ENCODE measurements at regions not wholly inside any gene's neighbourhood (a gene's known extent, or its start where the extent isn't known, plus 50 kb on each side); places are given as distances from the start of the nearest gene placed in this dataset.

- no peak for DNase-seq (ENCODE audit: low spot score)
Observed at GRCh38 chr19:28218728-28219127, 994.2 kb downstream of the UQCRFS1 start.

DNA sequence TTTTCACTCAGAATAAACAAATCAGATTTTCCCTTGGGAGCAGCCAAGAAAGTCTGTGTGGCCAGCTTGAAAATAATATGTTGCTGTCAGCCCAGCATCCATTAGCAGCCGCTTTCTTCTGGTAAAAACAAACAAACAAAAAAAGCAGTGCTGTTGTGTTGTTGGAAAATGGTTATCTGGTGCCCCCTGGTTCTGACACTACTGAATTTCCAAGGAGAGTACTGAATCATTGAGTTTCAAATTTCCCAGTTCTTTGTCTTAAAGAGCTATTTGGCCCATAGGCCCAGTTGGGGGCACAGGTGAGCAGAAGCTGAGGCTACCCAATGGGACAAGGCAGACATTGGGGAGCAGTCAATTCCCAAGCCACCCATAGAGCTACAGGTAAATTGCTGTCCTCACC, 995.9 kb downstream of the UQCRFS1 start:
- no peak for DNase-seq (ENCODE audit: low spot score)

- peak; percentile 31 for DNase-seq (ENCODE audit: low spot score)
Observed at GRCh38 chr19:28213470-28214082, 999.4 kb downstream of the UQCRFS1 start.

GRCh38 chr19:28210886-28211285, 1002.1 kb downstream of the UQCRFS1 start:
- no peak for DNase-seq (ENCODE audit: low spot score)

DNA sequence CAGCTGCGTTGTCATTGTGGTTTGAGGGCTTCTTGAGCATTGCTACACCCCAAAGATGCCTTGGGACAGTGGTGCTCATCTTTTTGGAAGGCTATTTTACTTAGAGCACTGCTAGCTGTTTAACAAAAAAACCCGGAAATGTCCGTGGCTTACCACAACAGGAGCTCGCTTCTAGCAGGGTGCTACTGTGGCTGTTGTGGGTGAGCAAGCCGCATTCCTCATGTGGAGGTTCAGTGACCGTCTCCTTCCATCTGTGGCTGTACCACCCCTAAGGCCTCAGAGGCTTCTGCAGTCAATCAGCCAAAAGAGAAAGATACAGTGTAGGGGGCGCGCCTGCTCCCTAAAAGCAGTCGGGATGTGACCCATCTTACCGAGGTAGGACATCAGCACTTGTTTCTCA, 1004.2 kb downstream of the UQCRFS1 start:
- DNase-seq (ENCODE audit: low spot score): peak; percentile 8

DNA sequence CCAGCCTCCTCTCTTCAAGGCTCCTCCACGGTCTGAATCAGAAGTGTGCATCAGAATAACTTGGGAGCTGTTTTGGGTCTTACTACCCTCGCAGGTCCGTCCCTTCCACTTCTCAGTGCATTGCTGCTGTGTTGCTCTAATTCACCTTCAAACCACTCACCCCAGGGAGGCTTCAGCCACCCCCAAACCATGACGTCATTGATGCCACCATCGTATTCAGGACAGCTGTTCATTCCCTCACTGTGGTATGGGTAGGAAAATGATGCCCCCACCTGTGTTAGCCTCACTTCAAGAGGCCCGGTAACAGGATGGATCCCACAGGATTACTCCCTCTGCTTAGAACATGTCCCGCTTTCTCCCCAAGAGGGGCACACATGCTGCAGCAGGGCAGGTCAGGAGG, 1005.7 kb downstream of the UQCRFS1 start:
- DNase-seq (ENCODE audit: low spot score): no peak

- no peak for DNase-seq (ENCODE audit: low spot score)
Observed at GRCh38 chr19:28201462-28201943, 1011.4 kb downstream of the UQCRFS1 start.

GRCh38 chr19:28199323-28199722, 1013.6 kb downstream of the UQCRFS1 start:
- no peak for DNase-seq (ENCODE audit: low spot score)

GRCh38 chr19:28196961-28197360, 1016.0 kb downstream of the UQCRFS1 start:
- DNase-seq (ENCODE audit: low spot score): no peak

GRCh38 chr19:28196101-28196500, 1016.9 kb downstream of the UQCRFS1 start:
- no peak for DNase-seq (ENCODE audit: low spot score)

DNA sequence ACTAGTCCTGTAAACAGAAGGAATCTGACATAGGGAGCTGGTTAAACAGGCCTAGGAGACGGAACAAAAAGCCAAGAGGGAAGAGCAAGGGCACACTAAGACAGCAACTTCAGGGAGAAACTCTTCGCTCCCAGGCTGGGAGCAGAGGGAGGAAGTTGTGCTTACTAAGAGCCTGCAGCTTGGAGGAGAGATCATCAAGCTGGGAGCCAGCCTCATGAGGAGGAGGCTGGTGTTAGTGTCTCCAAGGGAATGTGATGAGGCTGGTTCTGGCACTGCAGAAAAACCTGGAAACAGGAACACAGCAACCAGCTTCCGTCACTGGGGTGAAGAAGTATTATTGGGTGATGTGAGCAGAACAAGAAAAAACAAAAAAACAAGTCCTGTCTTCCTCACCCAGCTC, 1027.3 kb downstream of the UQCRFS1 start:
- no peak for DNase-seq (ENCODE audit: low spot score)

DNA sequence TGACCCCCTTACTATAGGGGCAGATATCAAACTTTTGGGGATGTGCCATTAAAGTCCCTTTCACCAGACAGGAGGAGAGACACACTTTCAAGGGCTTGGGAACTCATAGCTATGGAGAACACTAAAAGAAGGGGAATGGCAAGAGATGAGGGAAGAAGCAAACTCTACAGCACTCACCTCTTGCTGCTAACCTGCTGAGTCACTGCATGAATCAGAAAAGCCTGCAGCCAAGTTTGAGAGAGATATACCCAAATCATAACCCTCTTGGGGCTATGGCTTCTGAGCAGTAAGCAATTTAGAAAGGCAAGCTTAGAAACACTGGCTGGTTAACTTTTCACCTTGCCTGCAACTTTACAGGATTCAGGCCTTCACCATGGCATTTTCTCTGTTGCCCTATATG, 1028.0 kb downstream of the UQCRFS1 start:
- peak; percentile 57 for DNase-seq (ENCODE audit: low spot score)

- no peak for DNase-seq (ENCODE audit: low spot score)
Observed at GRCh38 chr19:28176193-28176592, 1036.8 kb downstream of the UQCRFS1 start.

DNA sequence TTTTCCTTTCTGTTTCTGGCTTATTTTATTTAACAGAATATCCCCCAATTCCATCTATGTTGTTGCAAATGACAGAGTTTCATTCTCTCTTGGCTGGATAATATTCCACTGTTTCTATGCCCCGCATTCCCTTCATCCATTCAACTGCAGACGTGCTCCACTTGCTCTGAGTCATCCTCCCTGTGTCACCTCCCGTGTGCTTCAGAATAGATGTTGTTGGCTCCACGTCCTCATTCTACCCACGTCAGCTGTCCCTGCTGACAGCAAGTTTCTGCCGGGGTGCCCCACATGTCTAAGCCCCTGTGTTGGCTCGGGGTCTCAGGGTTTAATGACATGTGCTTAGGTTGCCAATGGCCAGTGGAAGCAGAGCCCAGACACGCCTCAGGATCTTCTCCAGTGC, 1041.0 kb downstream of the UQCRFS1 start:
- peak; percentile 73 for DNase-seq (ENCODE audit: low spot score)

DNA sequence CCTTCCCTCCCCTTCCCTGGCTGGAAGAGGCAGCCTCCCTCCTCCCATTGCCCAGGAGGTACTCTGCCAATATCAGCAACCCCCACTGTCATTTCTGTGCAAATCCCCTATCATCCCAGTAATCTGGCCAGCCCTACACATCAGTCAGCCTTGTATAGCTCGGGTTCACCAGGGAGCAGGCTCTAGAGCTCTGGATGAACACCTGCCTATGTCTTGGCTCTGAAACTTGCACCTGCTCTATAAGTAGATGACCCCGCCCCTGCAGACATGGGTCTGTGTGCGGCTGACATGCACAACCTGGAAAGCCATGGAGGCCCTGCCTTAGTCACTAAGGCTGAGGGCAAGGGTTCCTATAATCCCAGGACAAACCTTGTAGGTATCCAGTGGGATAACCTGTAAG, 1042.9 kb downstream of the UQCRFS1 start:
- DNase-seq (ENCODE audit: low spot score): no peak

- DNase-seq (ENCODE audit: low spot score): no peak
Observed at GRCh38 chr19:28169168-28169887, 1043.6 kb downstream of the UQCRFS1 start.

DNA sequence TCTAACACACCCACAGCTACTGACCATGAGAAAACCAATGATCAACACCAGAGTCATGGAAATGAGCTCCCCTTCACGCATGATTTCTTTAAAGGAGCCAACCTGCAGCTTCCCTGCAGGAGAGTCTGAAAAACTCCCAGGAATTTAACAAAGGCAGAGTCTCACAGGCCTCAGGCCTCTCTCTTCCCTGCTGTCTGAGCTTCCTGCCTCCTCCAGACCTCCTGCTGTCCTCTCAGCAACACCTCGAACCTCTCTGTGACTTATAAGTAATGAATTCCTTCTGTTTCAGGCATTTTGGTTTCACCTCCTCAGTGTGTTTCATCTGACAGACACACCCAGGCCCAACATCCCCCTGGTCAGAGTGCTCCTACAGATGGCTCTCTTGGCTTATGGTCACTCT, 1044.4 kb downstream of the UQCRFS1 start:
- DNase-seq (ENCODE audit: low spot score): peak; percentile 76

GRCh38 chr19:28166025-28166424, 1046.9 kb downstream of the UQCRFS1 start:
- no peak for DNase-seq (ENCODE audit: low spot score)

GRCh38 chr19:28164214-28164613, 1048.7 kb downstream of the UQCRFS1 start:
- no peak for DNase-seq (ENCODE audit: low spot score)

GRCh38 chr19:28159065-28159464, 1053.9 kb downstream of the UQCRFS1 start:
- no peak for DNase-seq (ENCODE audit: low spot score)

DNA sequence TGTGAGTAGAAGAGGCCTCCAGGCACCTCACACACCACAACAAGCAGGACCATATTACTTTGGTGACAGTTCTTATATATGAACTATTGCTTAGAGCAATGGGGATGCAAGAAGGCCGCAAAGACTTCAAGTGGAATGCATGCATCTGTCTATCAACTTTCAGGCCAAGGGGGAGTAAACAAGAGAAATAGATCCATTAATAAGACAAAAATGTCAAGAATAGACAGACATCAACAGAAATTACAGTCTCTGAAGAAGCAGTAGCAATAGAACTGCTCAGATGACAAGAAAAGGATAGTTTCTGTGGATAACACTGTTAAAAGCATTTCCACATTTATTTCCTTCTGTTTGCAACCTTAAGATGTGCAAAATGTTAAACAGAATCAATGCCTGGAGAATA, 1057.7 kb downstream of the UQCRFS1 start:
- no peak for DNase-seq (ENCODE audit: low spot score)

GRCh38 chr19:28154077-28154476, 1058.9 kb downstream of the UQCRFS1 start:
- no peak for DNase-seq (ENCODE audit: low spot score)

DNA sequence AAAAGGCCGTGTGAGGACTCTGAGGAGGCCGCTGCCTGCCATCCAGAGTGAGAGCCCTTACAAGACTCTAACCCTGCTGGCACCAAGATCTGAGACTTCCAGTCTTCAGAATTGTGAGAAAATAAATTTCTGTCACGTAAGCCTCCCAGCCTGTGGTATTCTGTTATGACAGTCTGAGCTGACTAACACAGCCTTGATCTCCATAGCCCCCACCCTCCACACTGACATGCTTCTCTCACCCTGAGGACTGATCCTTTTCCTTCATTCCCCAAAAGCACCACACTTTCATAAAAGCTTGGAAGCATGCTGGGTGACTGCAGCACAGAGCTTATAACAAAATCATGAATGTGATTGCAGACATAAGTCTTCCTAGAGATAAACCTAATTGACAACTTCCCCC, 1059.8 kb downstream of the UQCRFS1 start:
- DNase-seq (ENCODE audit: low spot score): no peak

GRCh38 chr19:28152195-28152594, 1060.8 kb downstream of the UQCRFS1 start:
- DNase-seq (ENCODE audit: low spot score): no peak

All from kidney tubule cell (primary cell).